Muscle layer of colon (tissue), 2 donors: ENCODE measurements at regions not wholly inside any gene's neighbourhood (a gene's known extent, or its start where the extent isn't known, plus 50 kb on each side); places are given as distances from the start of the nearest gene placed in this dataset.
"Not testable (repeated sequence)": the region's sequence is repeated elsewhere in the genome, so short reads cannot be mapped to it uniquely, and the experiment has no call there.

Experiments used
- H3K27ac ChIP-seq: one replicate; pipeline ENCODE4 v1.7.0; 2013; ENCODE audit warnings: low read depth, mild to moderate bottlenecking, low read length, moderate library complexity
- H3K27me3 ChIP-seq, 2 donors: one replicate each; pipeline ENCODE4 v1.7.0; 2013; ENCODE audit warnings: low read length in 2 of 2, mild to moderate bottlenecking in 2 of 2; ENCODE audit not compliant: insufficient read depth in 2 of 2, control insufficient read depth in 1 of 2
- H3K36me3 ChIP-seq: one replicate; pipeline ENCODE4 v1.7.0; 2013; ENCODE audit warnings: mild to moderate bottlenecking, low read length; ENCODE audit not compliant: insufficient read depth
- H3K4me1 ChIP-seq: one replicate; pipeline ENCODE4 v1.7.0; 2013; ENCODE audit warnings: mild to moderate bottlenecking, low read length; ENCODE audit not compliant: insufficient read depth
- H3K4me3 ChIP-seq, 2 donors: one replicate each; pipeline ENCODE4 v1.7.0; 2013; ENCODE audit warnings: low read length in 2 of 2, low read depth in 1 of 2, mild to moderate bottlenecking in 1 of 2, moderate library complexity in 1 of 2
- H3K9ac ChIP-seq: one replicate; pipeline ENCODE4 v1.7.0; 2013; ENCODE audit warnings: low read length
- H3K9me3 ChIP-seq: one replicate; pipeline ENCODE4 v1.7.0; 2013; ENCODE audit warnings: mild to moderate bottlenecking, low read length
- donor health status: abdominal sarcoma.
- donor health status: Adenocarcinoma of cecum.

DNA sequence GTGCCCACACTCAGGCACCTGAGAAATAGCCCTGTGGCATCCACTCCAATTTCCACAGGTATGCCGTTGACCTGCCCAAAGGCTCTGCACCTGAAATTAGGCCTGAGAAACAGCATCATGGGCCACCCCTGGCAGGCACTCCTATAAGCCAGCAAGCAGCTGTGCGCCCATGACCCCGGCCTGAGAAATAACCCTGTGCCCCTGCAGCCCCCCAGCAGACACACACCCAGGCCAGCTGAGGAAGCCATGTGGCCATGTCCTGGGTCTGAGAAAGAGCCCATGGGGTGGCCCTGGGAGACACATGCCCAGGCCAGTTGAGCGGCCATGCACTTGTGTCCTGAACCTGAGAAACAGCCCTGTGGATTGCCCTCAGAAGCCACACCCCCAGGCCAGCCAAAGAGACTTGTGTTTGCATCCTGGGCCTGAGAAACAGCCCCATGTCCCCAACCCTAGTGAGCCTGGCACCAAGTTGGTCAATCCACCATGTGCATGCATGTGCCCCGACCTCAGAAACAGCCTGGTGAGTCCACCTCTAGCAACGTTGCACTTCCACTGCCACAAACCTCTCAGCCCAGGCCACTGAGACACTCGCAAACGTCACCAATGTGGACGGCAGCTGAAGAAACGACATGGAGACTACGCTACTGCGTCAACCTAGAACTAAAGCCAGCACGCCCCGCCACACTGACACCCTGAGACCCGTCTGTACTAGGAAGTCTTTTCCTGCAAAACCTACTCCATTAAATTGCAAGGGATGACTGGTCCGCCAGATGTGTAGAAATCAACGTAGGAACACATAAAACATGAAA lies 411.9 kb downstream of the TMEM121 start:
- Histone ChIP-seq H3K9me3 (peaks cover 8% of the 10 kb centered on the region), H3K36me3 (no peaks in the 10 kb centered on the region), H3K4me1 (no peaks in the 10 kb centered on the region), H3K27ac (no peak overlapping the region), H3K9ac (no peak overlapping the region), H3K4me3 (no peak overlapping the region), H3K27me3 (no peaks in the 10 kb centered on the region)

DNA sequence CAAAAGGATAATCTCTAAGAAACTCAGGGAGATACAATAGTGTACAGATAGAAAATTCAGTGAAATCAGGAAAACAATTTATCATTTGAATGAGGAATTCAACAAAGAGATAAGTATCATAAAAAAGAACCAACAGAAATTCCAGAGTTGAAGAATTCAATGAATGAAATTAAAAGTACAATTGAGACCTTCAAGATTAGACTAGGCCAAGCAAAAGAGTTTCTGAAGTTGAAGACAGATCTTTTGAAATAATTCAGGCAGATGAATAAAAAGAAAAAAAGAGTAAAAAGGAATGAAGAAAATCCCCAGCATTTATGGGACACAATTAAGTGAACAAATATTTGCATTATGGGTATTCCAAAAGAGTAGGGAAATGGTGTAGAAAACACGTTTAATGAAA lies 412.6 kb downstream of the TMEM121 start:
- Histone ChIP-seq H3K9ac (no peak overlapping the region), H3K4me3 (no peak overlapping the region), H3K9me3 (peaks cover 8% of the 10 kb centered on the region), H3K27me3 (no peaks in the 10 kb centered on the region), H3K4me1 (no peaks in the 10 kb centered on the region), H3K27ac (no peak overlapping the region), H3K36me3 (no peaks in the 10 kb centered on the region)

DNA sequence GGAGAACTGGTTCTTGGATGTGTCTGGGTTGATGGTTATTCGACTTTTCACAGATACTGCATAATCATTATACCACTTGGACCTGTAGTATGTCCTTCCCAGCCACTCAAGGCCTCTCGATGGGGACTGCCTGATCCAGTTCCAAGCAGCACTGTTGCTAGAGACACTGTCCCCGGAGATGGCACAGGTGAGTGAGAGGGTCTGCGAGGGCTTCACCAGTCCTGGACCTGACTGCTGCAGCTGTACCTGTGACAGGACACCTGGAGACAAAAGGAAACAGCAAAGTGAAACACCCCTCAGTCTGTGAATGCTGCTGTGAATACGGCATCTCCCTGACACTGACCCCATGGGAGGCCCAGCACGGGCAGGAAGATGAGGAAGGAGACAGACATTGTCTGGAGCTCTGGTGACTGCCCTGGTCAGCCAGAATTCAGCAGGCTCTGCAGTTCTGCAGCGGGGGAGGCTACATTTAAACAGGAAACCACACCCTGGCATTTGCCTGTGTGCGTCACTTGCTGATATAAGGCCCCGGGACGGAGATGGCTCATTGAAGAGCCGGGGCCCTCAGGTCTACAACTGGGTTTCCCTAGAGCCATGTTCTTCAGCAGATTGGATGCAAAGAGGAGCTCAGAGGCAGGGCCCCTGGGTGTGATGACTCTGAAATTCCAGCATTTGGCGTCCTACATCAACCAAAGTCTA lies 413.6 kb downstream of the TMEM121 start:
- H3K36me3 ChIP-seq: no peaks in the 10 kb centered on the region
- H3K27ac ChIP-seq: no peak overlapping the region
- H3K9ac ChIP-seq: no peak overlapping the region
- no peaks in the 10 kb centered on the region for H3K4me1 ChIP-seq
- H3K9me3 ChIP-seq: peaks cover 8% of the 10 kb centered on the region
- H3K27me3 ChIP-seq: no peaks in the 10 kb centered on the region
- no peak overlapping the region for H3K4me3 ChIP-seq

DNA sequence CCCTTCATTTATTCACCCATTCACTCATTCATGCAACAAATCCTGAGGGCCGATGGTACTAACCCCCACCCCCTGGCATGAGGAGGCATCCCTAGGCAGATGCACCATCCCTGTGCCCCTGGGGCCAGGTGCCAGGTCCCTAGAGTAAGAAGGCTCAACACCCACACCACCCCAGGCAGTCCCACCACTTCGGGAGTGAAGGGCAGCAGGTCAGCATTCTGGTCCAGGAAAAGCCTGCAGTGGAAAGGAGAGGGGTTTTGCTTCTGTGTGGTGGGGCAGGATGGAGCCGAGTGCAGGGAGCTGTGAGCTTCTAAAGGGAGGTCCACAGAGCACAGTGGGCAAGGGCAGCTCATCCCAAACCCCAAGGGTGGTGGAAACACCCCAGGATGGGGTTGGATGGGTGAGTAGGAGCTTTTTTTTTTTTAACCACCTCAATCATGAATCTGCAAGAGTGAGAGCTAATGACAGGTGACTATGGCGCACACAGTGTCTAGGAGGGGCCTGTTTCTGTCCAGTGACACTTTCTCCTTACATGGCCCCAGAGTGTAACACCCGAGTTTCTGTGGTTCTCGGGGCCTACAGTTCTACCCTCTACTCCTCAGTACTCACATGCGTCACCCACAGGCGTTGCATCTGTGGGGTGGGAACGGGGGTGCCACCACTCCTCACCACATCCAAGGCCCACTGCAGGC lies 414.3 kb downstream of the TMEM121 start:
- Histone ChIP-seq H3K9ac (no peak overlapping the region), H3K9me3 (peaks cover 8% of the 10 kb centered on the region), H3K27ac (no peak overlapping the region), H3K27me3 (no peaks in the 10 kb centered on the region), H3K4me3 (no peak overlapping the region), H3K4me1 (no peaks in the 10 kb centered on the region), H3K36me3 (no peaks in the 10 kb centered on the region)

DNA sequence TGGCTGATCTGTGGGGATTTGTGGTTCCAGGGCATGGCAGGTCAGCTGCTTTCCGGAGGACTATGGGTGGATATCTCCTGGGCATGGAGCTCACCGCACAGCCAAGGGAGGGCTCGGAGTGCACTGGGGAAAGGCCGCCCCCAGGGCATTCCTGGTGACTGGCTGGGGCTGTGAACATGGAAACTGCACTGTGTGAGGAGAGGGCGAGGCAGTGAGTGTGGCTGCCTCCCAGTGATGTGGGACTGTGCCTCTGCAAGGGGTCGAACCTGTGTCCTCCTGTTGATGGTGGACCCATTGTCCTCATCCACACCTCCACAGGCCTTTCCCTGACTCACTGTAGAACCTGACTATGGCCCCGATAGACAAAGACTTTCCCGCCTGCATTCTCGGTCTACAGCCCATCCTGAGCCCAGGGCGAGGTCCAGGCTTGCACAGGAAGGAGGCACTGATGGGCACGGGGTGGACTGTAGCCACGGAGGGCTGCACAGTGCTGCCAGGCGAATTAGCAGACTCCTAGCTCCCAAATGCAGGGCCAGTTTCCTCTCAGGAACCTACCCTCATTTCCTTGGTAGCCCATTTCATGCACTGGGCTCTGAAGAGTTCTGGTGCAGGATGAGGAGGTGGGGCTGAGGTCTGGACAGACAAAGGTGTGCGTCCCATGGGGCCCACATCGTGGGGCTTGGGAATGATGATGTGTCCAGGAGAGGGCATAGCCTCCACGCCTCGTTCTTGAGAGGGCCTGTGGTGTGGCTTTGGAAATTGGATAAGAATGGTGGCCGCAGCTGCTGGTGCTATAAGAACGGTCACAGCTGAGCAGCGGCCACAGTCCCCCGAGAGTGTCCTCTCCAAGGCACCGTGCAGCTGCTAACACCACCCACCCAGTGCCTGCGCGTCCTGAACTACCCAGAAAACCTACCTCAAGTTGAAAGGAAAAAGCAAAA lies 415.1 kb downstream of the TMEM121 start:
- Histone ChIP-seq H3K27ac (no peak overlapping the region), H3K9ac (no peak overlapping the region), H3K27me3 (no peaks in the 10 kb centered on the region), H3K4me3 (no peak overlapping the region), H3K4me1 (no peaks in the 10 kb centered on the region), H3K36me3 (no peaks in the 10 kb centered on the region), H3K9me3 (peaks cover 8% of the 10 kb centered on the region)

DNA sequence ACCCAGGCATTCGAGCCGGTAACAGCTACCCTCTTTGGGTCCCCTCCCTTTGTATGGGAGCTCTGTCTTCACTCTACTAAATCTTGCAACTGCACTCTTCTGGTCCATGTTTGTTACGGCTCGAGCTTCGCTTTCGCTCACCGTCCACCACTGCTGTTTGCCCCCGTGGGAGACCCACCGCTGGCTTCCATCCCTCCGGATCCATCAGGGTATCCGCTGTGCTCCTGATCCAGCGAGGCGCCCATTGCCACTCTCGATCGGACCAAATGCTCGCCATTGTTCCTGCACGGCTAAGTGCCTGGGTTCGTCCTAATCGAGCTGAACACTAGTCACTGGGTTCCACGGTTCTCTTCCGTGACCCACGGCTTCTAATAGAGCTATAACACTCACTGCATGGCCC lies 416.3 kb downstream of the TMEM121 start:
- H3K9ac ChIP-seq, H3K4me3 ChIP-seq, H3K27me3 ChIP-seq, H3K27ac ChIP-seq, H3K4me1 ChIP-seq, H3K36me3 ChIP-seq, H3K9me3 ChIP-seq: not testable (repeated sequence)

DNA sequence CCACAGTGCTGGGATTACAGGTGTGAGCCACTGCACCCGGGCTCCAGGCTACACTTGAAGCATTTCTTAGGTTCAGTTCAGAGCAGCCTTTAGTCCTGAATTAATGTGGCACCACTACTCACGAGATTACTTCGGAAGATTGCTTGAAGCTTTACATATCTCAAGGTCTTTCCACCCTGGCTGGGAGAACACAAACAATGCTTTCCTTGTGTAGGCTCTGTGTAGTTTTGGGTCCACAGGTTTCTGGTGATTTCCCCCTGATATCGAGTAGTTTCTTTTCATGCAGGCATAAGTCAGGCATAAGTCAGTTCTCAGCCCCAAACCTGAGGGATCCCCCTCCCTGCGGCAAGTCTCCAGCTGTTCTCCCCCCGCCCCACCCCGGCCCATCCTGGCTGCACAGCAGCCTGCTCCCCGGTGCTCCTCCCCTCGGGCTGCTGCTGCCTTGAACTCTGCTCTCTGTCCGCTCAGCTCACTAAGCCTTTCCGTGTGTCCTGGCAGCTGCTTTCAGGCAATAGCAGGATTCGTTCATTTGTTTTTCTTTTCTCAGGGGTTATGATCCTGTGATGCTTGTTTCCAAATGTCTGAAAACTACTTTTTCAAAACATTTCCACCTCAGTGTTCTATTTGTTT lies 417.7 kb downstream of the TMEM121 start:
- H3K9ac ChIP-seq: no peak overlapping the region
- no peak overlapping the region for H3K4me3 ChIP-seq
- H3K36me3 ChIP-seq: no peaks in the 10 kb centered on the region
- no peaks in the 10 kb centered on the region for H3K4me1 ChIP-seq
- peaks cover 8% of the 10 kb centered on the region for H3K9me3 ChIP-seq
- H3K27me3 ChIP-seq: no peaks in the 10 kb centered on the region
- no peak overlapping the region for H3K27ac ChIP-seq

DNA sequence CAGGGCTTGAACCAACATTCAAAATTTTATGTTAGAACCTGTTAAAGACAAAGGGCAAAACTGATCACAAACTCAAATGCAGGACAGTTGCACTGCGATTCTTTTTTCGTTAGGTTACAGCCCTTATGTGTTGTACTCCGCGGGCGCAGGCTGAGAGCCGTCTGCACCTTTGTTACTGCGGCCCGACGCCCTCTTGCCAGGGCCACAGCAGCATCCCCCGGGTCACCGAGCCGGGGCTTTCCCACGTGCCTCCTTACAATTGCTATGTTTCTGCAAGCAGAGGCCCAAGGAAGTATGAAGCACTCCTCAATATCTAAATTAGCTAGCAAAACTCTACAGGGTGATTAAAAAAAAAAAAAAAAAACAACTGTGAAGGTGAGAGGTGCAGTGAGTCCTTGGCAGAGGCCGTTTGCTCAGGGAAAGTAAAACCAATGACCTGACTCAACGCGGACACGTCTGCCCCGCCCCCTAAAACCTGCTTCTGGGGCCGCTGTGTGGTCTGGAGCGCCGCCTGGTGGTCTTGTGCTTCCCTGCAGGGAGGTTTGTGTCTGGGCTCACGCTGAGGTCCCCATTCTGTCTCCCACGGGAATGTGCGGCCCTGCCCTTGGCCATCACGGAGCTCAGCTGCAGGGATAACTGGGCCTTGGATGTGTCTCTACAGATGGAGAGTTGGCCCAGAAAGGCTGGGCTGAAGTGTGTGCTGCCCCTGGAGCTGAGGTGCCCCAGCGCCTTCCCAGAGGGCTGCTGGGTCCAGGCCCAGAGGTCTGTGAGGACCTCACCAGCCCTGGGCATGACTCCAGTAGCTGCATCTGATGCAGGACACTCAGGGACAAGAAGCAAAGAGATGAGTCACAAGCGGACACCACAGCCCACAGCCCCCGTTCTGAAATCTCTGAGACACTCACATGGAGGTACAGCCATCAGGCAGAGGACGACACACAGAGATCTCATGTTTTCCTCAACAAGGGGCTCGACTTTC lies 418.5 kb downstream of the TMEM121 start:
- Histone ChIP-seq H3K9ac (no peak overlapping the region), H3K4me3 (no peak overlapping the region), H3K27ac (no peak overlapping the region), H3K9me3 (peaks cover 1% of the 10 kb centered on the region), H3K27me3 (no peaks in the 10 kb centered on the region), H3K36me3 (no peaks in the 10 kb centered on the region), H3K4me1 (no peaks in the 10 kb centered on the region)

DNA sequence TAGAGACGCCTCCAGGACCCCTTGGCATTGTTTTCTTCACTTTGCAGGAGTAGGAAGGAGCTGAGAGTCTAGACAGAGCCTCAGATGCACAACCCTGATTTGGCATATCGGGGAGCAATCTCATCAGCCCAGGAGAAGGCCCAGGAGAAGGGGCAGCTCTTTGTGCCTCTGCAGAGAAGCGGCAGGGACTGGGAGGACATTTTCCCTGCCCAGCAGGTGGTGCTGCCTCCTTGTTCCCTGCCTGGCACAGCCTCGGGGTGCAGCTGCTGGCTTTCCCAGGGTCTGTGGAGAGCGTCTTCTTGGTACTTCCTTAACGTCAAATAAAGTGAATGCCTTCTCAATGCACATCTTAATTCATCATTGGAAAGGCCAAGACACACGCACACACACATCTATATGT lies 419.5 kb downstream of the TMEM121 start:
- H3K4me1 ChIP-seq: no peaks in the 10 kb centered on the region

DNA sequence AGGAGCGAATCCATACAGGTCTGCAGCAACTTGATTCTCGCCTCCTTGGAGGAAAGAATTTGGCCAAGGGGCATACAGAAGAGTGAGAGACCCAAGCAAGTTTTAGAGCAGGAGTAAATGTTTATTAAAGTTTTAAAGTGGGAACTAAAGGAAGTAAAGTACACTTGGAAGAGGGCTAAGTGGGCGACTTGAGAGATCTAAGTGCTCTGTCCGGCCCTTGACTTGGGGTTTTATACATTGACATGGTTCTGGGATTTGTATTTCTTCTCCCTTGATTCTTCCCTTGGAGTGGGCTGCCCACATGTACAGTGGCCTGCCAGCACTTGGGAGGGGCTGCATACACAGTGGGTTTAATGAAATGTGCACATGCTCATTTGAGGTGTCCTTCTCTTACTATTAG lies 421.2 kb downstream of the TMEM121 start:
- no peaks in the 10 kb centered on the region for H3K4me1 ChIP-seq
- H3K9me3 ChIP-seq: no peaks in the 10 kb centered on the region
- no peaks in the 10 kb centered on the region for H3K27me3 ChIP-seq
- no peaks in the 10 kb centered on the region for H3K36me3 ChIP-seq
- no peak overlapping the region for H3K27ac ChIP-seq
- H3K9ac ChIP-seq: no peak overlapping the region
- H3K4me3 ChIP-seq: no peak overlapping the region

More for the DNA sequence above, 419.5 kb downstream of the TMEM121 start:
- no peak overlapping the region for H3K4me3 ChIP-seq
- no peaks in the 10 kb centered on the region for H3K27me3 ChIP-seq
- H3K27ac ChIP-seq: no peak overlapping the region
- no peak overlapping the region for H3K9ac ChIP-seq
- H3K36me3 ChIP-seq: no peaks in the 10 kb centered on the region
- no peaks in the 10 kb centered on the region for H3K9me3 ChIP-seq
